ENCODE measurements at regions not wholly inside any gene's neighbourhood (a gene's known extent, or its start where the extent isn't known, plus 50 kb on each side); places are given as distances from the start of the nearest gene placed in this dataset.
A peak's percentile ranks its signal among the peaks of the same experiment; 100 is the strongest.

DNA sequence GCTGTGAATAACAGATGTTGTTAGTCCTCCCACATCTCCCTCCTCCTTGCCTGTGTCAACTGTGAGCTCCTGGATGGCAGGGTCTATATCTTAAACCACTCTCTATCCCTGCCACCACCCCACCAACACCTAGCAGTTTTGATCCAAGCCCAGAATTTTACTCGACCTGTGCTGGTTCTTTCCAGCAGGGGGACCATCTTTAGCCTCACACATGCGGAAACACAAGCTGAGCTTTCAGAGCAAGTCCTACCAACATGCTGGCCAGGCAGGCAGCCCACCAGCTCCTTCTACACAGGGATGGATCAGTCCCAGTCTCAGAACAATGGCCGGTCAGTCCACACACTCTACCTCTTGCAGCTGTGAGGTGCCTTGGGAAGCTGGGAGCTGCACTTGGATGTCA is 231.5 kb downstream of the NXPE2 start:
- intact Hi-C loops (cut with DNase I; ENCODE audit: low total_unique reads), result no loop called here
- no peaks in the 10 kb centered on the region for H3K9me3 ChIP-seq
- no peak overlapping the region for H3K4me3 ChIP-seq
- DNase-seq, result no peak
- 61 to 86% methylated on average over 3 of the region's 3 CpGs for WGBS, 2 donors
- H3K27ac ChIP-seq, result no peak overlapping the region
- H3K36me3 ChIP-seq (ENCODE audit: low read depth, missing control alignments), result no peaks in the 10 kb centered on the region
- no peaks in the 10 kb centered on the region for H3K4me1 ChIP-seq
- H3K27me3 ChIP-seq, result no peaks in the 10 kb centered on the region
- TF ChIP-seq POLR2A (IDR thresholded peaks at IDR 0.05), result no peak
- TF ChIP-seq, protein P1, sequence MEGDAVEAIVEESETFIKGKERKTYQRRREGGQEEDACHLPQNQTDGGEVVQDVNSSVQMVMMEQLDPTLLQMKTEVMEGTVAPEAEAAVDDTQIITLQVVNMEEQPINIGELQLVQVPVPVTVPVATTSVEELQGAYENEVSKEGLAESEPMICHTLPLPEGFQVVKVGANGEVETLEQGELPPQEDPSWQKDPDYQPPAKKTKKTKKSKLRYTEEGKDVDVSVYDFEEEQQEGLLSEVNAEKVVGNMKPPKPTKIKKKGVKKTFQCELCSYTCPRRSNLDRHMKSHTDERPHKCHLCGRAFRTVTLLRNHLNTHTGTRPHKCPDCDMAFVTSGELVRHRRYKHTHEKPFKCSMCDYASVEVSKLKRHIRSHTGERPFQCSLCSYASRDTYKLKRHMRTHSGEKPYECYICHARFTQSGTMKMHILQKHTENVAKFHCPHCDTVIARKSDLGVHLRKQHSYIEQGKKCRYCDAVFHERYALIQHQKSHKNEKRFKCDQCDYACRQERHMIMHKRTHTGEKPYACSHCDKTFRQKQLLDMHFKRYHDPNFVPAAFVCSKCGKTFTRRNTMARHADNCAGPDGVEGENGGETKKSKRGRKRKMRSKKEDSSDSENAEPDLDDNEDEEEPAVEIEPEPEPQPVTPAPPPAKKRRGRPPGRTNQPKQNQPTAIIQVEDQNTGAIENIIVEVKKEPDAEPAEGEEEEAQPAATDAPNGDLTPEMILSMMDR (IDR thresholded peaks at IDR 0.05), result peak in 1 of 3 experiments; percentile 3

DNA sequence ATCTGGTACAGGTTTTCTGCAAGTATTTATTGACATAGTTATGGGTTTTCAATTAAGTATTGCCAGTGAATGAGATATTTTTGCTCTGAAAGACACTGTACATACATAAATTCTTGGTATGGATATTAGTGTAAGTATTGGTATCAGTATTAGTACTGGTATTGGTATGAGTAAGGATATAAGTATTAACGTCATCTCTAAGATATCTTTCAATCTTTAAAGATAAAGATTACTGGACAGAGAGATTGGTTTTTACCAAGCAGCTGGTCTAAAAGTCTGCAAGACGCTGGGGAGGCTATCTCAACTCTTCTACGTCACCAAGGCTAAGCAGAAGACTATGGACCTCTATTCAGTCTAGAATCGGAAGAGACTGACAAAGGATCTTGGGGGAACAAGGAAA is 234.5 kb downstream of the NXPE2 start:
- Histone ChIP-seq H3K27me3 (no peaks in the 10 kb centered on the region), H3K4me3 (no peak overlapping the region), H3K4me1 (no peaks in the 10 kb centered on the region), H3K9me3 (no peaks in the 10 kb centered on the region), H3K36me3 (ENCODE audit: low read depth, missing control alignments) (no peaks in the 10 kb centered on the region), H3K27ac (no peak overlapping the region)
- TF ChIP-seq POLR2A (IDR thresholded peaks at IDR 0.05), result no peak
- TF ChIP-seq, protein P1 (IDR thresholded peaks at IDR 0.05), result no peak
- DNase-seq, result no peak
- 77 to 85% methylated on average over 4 of the region's 4 CpGs for WGBS, 2 donors
- intact Hi-C loops (cut with DNase I; ENCODE audit: low total_unique reads), result no loop called here

- DNase-seq, result no peak
- 90 to 100% methylated on average over 1 of the region's 1 CpG for WGBS, 2 donors
- no peaks in the 10 kb centered on the region for H3K36me3 ChIP-seq (ENCODE audit: low read depth, missing control alignments)
- no peaks in the 10 kb centered on the region for H3K9me3 ChIP-seq
- no peak overlapping the region for H3K27ac ChIP-seq
- no peaks in the 10 kb centered on the region for H3K4me1 ChIP-seq
- intact Hi-C loops (cut with DNase I; ENCODE audit: low total_unique reads), result no loop called here
- no peak for TF ChIP-seq POLR2A (IDR thresholded peaks at IDR 0.05)
- TF ChIP-seq, protein P1 (IDR thresholded peaks at IDR 0.05), result no peak
- no peak overlapping the region for H3K4me3 ChIP-seq
- no peaks in the 10 kb centered on the region for H3K27me3 ChIP-seq
These were observed 236.1 kb downstream of the NXPE2 start for GRCh38 chr11:114914231-114915005.

- WGBS, 2 donors, result 53 to 61% methylated on average over 13 of the region's 13 CpGs
- intact Hi-C loops (cut with DNase I; ENCODE audit: low total_unique reads), result no loop called here
- DNase-seq, result no peak
- H3K9me3 ChIP-seq, result no peaks in the 10 kb centered on the region
- no peak for TF ChIP-seq POLR2A (IDR thresholded peaks at IDR 0.05)
- TF ChIP-seq, protein P1 (IDR thresholded peaks at IDR 0.05), result no peak
- H3K4me3 ChIP-seq, result no peak overlapping the region
- H3K36me3 ChIP-seq (ENCODE audit: low read depth, missing control alignments), result no peaks in the 10 kb centered on the region
- no peaks in the 10 kb centered on the region for H3K4me1 ChIP-seq
- no peak overlapping the region for H3K27ac ChIP-seq
- no peaks in the 10 kb centered on the region for H3K27me3 ChIP-seq
These were observed 237.8 kb downstream of the NXPE2 start for GRCh38 chr11:114915871-114916805.

Data from testis (tissue), 2 donors.